AG04449 (cell line): ENCODE measurements at regions not wholly inside any gene's neighbourhood (a gene's known extent, or its start where the extent isn't known, plus 50 kb on each side); places are given as distances from the start of the nearest gene placed in this dataset.

ENCODE experiments used
- CTCF ChIA-PET: fragments of 350-600 bp; formaldehyde crosslinking; extraction: SDS; loops from one replicate; lab custom pipeline; 2021; ENCODE audit warnings: antibody characterized with exemption; lab: Yijun Ruan, JAX
- POLR2A ChIA-PET: fragments of 400-600, 350-600 bp; formaldehyde crosslinking; extraction: SDS; loops from one replicate; lab custom pipeline; 2020; ENCODE audit warnings: antibody characterized with exemption, inconsistent platforms; lab: Yijun Ruan, JAX
- DNase-seq: peaks from one replicate; pipeline ENCODE4 v3.0.0-alpha.2; 2010; ENCODE audit warnings: low read depth, low spot score
- H3K4me3 ChIP-seq: 2 replicates; pipeline ENCODE4 v1.5.1; 2011; ENCODE audit warnings: low read depth, mild to moderate bottlenecking, control low read depth, low read length
- TF ChIP-seq, protein P1 (sequence below): IDR thresholded peaks from one replicate; pipeline ENCODE4 v1.5.1; 2011; ENCODE audit warnings: mild to moderate bottlenecking, moderate library complexity, low read length, control low read depth, inconsistent platforms; ENCODE audit not compliant: insufficient read depth; ENCODE audit errors: missing control alignments

DNA sequence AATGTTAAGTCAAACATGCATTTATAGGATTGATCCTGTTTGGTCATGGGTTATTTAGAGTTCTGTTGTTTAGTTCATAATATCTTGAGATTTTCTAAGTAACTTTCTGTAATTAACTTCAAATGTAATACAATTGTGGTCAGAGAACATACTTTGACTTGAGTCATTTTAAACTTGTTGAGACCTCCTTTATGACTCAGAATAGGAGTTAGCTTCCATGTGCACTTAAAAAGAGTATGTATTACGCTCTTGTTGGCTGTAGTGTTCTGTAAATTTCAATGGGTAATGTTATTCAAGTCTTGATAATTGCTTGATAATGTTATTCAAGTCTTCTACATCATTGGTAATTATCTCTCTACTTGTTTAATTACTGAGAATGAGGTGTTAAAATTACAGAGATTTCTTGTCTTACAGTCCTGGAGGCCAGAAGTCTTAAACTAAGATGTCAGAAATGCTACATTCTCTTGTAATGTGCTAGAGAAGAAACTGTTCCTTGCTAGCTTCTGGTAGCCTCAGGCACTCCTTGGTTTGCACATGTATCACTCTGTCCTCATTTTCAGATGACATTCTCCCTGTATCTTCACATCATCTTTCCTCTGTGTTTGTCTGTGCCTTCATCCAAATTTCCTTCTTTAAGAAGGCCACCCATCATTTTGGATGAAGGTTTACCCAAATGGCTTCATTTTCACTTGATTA is 197.3 kb downstream of the TMTC3 start:
- ChIA-PET CTCF (no interaction called here), POLR2A (no interaction called here)
- no peak overlapping the region for H3K4me3 ChIP-seq
- DNase-seq, result no peak
- TF ChIP-seq, protein P1, sequence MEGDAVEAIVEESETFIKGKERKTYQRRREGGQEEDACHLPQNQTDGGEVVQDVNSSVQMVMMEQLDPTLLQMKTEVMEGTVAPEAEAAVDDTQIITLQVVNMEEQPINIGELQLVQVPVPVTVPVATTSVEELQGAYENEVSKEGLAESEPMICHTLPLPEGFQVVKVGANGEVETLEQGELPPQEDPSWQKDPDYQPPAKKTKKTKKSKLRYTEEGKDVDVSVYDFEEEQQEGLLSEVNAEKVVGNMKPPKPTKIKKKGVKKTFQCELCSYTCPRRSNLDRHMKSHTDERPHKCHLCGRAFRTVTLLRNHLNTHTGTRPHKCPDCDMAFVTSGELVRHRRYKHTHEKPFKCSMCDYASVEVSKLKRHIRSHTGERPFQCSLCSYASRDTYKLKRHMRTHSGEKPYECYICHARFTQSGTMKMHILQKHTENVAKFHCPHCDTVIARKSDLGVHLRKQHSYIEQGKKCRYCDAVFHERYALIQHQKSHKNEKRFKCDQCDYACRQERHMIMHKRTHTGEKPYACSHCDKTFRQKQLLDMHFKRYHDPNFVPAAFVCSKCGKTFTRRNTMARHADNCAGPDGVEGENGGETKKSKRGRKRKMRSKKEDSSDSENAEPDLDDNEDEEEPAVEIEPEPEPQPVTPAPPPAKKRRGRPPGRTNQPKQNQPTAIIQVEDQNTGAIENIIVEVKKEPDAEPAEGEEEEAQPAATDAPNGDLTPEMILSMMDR, result no peak

DNA sequence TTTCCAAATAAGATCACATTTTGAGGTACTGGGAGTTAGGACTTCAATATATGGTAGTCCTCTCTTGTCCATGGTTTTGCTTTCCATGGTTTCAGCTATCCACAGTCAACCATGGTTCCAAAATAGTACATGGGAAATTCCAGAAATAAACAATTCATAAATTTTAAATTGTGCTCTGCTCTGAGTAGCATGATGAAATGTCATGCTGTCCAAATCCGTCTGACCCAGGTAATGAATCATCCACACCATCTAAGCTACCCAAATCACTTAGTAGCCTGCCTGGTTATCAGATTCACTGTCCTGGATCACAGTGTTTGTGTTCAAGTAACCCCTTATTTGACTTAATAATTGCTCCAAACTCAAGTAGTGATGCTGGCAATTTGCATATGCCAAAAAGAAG is 197.9 kb downstream of the TMTC3 start:
- ChIA-PET CTCF (no interaction called here), POLR2A (no interaction called here)
- TF ChIP-seq, protein P1, result no peak

DNA sequence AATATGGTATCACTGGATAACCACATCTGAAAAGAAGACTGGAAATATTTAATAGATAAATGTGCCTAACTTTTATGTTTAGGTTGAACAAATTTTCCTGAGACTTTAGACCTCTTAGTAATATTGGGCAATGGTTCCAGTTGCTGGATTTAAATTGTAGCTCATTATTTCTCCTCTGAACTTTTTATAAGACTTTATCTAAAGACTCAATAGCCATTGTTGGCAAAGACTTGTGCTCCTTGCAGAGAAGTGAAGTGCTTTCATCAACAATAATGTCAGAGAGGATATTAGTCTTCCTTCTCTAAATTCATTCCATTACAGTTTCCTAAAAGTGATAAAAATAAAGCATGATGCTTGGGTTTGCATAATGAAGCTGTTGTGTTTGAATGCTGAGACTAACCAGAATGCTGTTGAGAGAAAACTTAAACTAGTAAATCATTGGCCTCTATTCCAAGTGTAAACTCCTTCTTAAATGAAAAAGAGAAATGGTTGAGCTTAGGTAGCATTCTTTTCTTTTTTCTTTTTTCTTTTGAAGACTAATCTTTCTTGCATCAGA is 200.2 kb downstream of the TMTC3 start:
- POLR2A ChIA-PET, result no interaction called here

More for the DNA sequence above, 197.9 kb downstream of the TMTC3 start:
- H3K4me3 ChIP-seq, result no peak overlapping the region
- no peak for DNase-seq

DNA sequence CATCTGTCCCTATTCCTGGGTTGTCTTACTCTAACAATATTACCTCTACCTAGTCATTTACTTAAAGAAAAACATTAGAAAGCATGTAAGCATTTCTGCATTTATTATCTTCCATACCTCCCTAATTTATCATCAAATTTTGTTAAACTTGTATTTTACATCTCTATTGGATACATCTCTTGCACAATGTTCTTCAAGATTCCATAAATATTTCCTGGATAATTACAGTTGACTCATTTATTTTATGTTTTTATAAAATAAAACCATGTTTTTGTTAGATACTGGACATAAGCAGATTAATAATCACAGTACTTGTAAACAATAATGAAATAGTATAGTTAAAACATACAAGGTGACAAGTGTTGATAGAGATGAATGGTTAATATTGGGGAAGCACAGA is 209.0 kb downstream of the TMTC3 start:
- POLR2A ChIA-PET, result interaction anchor here (0.5 kb wide), 1 partner anchor 53 kb away, joined by 4 read pairs; no protein-coding TSS in a partner anchor
- CTCF ChIA-PET, result no interaction called here
- no peak for DNase-seq
- no peak overlapping the region for H3K4me3 ChIP-seq
- TF ChIP-seq, protein P1, result no peak

More for the DNA sequence above, 200.2 kb downstream of the TMTC3 start:
- TF ChIP-seq, protein P1, result no peak
- CTCF ChIA-PET, result no interaction called here
- DNase-seq, result no peak
- no peak overlapping the region for H3K4me3 ChIP-seq

DNA sequence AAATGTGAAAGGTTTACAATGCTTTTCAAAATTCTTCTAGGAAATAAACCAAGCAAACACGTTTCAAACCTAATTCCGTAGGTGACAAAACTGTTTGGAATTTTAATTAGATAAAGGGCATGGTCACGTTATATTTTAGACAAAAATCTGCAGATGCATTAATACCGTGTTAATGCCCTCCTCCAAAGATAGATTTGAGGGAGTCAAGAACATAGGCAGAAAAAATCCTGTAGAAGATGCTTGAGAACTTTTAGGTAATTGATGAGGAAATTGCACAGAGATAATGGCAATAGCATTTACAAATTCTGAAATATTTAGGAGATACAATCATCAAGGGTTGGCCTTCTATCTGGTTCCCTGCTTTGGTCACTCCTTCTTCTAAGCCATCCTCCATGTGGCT is 212.6 kb downstream of the TMTC3 start:
- no peak overlapping the region for H3K4me3 ChIP-seq
- DNase-seq, result no peak
- TF ChIP-seq, protein P1, result no peak
- ChIA-PET CTCF (no interaction called here), POLR2A (no interaction called here)

DNA sequence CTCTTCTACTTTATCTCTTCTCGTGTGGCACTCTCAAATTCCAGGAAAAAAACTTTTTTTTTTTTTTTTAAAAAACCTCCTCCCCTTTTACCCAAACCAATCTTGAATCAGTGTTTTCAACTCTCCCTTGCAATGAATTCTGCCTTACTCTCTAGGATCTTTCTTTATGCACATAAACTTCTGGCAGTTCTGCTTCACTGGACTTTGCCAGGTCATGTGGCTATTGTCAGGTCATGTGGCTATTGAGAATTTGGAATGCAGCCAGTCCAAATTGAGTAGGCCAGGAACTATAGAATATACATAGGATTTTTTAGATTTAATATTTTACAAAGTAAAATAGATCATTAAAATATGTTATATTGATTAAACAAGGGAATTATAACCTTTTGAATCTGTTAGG is 218.2 kb downstream of the TMTC3 start:
- DNase-seq, result no peak
- H3K4me3 ChIP-seq, result no peak overlapping the region
- ChIA-PET CTCF (no interaction called here), POLR2A (no interaction called here)
- TF ChIP-seq, protein P1, result no peak
